OCI-LY7 (cell line): ENCODE measurements at regions not wholly inside any gene's neighbourhood (a gene's known extent, or its start where the extent isn't known, plus 50 kb on each side); places are given as distances from the start of the nearest gene placed in this dataset.

ENCODE experiments used
- BruUV-seq: library from RNA; stranded (reverse); fragments of 400-500 nt; replicated peaks from 2 replicates; lab custom pipeline; 2021; lab: Mats Ljungman, UMichigan
- CTCF ChIA-PET: fragments of 300-600 bp; sonication (Branson Sonifier 250); formaldehyde crosslinking; loops from one replicate; lab custom pipeline; 2022; ENCODE audit warnings: antibody characterized with exemption; ENCODE audit not compliant: unreplicated experiment; lab: Charles Lee
- POLR2A ChIA-PET: fragments of 300-600 bp; sonication (Branson Sonifier 250); formaldehyde crosslinking; loops from one replicate; lab custom pipeline; 2022; ENCODE audit warnings: antibody characterized with exemption; lab: Charles Lee
- DNase-seq: peaks from one replicate; pipeline ENCODE4 v3.0.0-alpha.2; 2015; ENCODE audit warnings: low spot score
- H2AFZ ChIP-seq: fragments of 200-600 bp; sonication (generic), shearing (Covaris generic); 2 replicates; pipeline ENCODE4 v1.6.1; 2014; ENCODE audit warnings: mild to moderate bottlenecking, antibody characterized with exemption, low read length, moderate library complexity
- H3K27ac ChIP-seq: fragments of 200-600 bp; sonication (generic); 2 replicates; pipeline ENCODE4 v1.5.1; 2014; ENCODE audit warnings: mixed run types, low read depth, mild to moderate bottlenecking, moderate library complexity, low read length, inconsistent platforms; ENCODE audit not compliant: poor library complexity, severe bottlenecking
- H3K36me3 ChIP-seq: fragments of 200-600 bp; sonication (generic); 2 replicates; pipeline ENCODE4 v1.6.1; 2014; ENCODE audit warnings: mild to moderate bottlenecking, antibody characterized with exemption, low read length, moderate library complexity, mixed read lengths; ENCODE audit not compliant: insufficient read depth
- H3K4me1 ChIP-seq: fragments of 200-600 bp; sonication (generic); 2 replicates; pipeline ENCODE4 v1.5.1; 2014; ENCODE audit warnings: mild to moderate bottlenecking, low read length; ENCODE audit not compliant: insufficient read depth, poor library complexity, severe bottlenecking
- H3K4me2 ChIP-seq: fragments of 200-600 bp; sonication (generic); 2 replicates; pipeline ENCODE4 v1.6.1; 2014; ENCODE audit warnings: mild to moderate bottlenecking, low read length
- H3K4me3 ChIP-seq: fragments of 200-600 bp; sonication (generic); 2 replicates; pipeline ENCODE4 v1.5.1; 2014; ENCODE audit warnings: mild to moderate bottlenecking, low read depth, low read length; ENCODE audit not compliant: poor library complexity, severe bottlenecking
- H3K79me2 ChIP-seq: fragments of 200-600 bp; sonication (generic); 2 replicates; pipeline ENCODE4 v1.6.1; 2016; ENCODE audit warnings: low read depth, mild to moderate bottlenecking, low read length, moderate library complexity, mixed read lengths; ENCODE audit not compliant: insufficient read depth
- H3K9me2 ChIP-seq: fragments of 200-600 bp; sonication (generic); 2 replicates; pipeline ENCODE4 v1.6.1; 2016; ENCODE audit warnings: mild to moderate bottlenecking, low read length, mixed read lengths; ENCODE audit not compliant: insufficient read depth
- H3K9me3 ChIP-seq: fragments of 200-600 bp; sonication (generic); 2 replicates; pipeline ENCODE4 v1.6.1; 2014; ENCODE audit warnings: mild to moderate bottlenecking, mixed run types, low read length, mixed read lengths
- H4K20me1 ChIP-seq: fragments of 200-600 bp; sonication (generic); 2 replicates; pipeline ENCODE4 v1.6.1; 2014; ENCODE audit warnings: mild to moderate bottlenecking, antibody characterized with exemption, low read length, moderate library complexity, mixed read lengths; ENCODE audit not compliant: insufficient read depth
- CTCF ChIP-seq: fragments of 200-600 bp; sonication (generic); conservative IDR thresholded peaks from 2 replicates; pipeline ENCODE4 v1.5.1; 2014; ENCODE audit warnings: mild to moderate bottlenecking, antibody characterized with exemption, low read length, moderate library complexity, mixed read lengths
- EZH2phosphoT487 ChIP-seq: fragments of 200-600 bp; sonication (generic); IDR thresholded peaks from 2 replicates; pipeline ENCODE4 v1.6.1; 2018; ENCODE audit warnings: low read depth, borderline replicate concordance, mild to moderate bottlenecking, mixed run types, antibody characterized with exemption, low read length, moderate library complexity, mixed read lengths
- intact Hi-C: fragments of 100-400 bp; cut with micrococcal nuclease; formaldehyde crosslinking; loops from one replicate; pipeline ENCODE4 v1.10.0; 2022; ENCODE audit not compliant: unreplicated experiment

- no peak for DNase-seq
- Histone ChIP-seq H3K9me3 (no peaks in the 10 kb centered on the region), H2AFZ (no peak overlapping the region), H3K4me2 (no peak overlapping the region), H3K36me3 (no peaks in the 10 kb centered on the region), H4K20me1 (no peaks in the 10 kb centered on the region), H3K27ac (no peak overlapping the region), H3K9me2 (no peaks in the 10 kb centered on the region), H3K4me3 (no peak overlapping the region), H3K79me2 (no peaks in the 10 kb centered on the region), H3K4me1 (no peaks in the 10 kb centered on the region)
- intact Hi-C loops = no loop called here
- ChIA-PET POLR2A (no interaction called here), CTCF (no interaction called here)
- no TSS peak for BruUV-seq
- TF ChIP-seq CTCF (no peak), EZH2phosphoT487 (no peak)
These were observed 675.5 kb upstream of the MGAT4C start for GRCh38 chr12:86931714-86932113.

- H3K9me2 ChIP-seq = no peaks in the 10 kb centered on the region
- H3K36me3 ChIP-seq = no peaks in the 10 kb centered on the region
- H3K4me2 ChIP-seq = no peak overlapping the region
- no TSS peak for BruUV-seq
- no peak overlapping the region for H3K4me3 ChIP-seq
- intact Hi-C loops = no loop called here
- ChIA-PET CTCF (no interaction called here), POLR2A (no interaction called here)
- H4K20me1 ChIP-seq = no peaks in the 10 kb centered on the region
- no peaks in the 10 kb centered on the region for H3K9me3 ChIP-seq
- H3K4me1 ChIP-seq = no peaks in the 10 kb centered on the region
- no peak for DNase-seq
- no peak overlapping the region for H3K27ac ChIP-seq
- no peaks in the 10 kb centered on the region for H3K79me2 ChIP-seq
- H2AFZ ChIP-seq = no peak overlapping the region
- TF ChIP-seq EZH2phosphoT487 (no peak), CTCF (no peak)
These were observed 673.8 kb upstream of the MGAT4C start for GRCh38 chr12:86929962-86930361.

DNA sequence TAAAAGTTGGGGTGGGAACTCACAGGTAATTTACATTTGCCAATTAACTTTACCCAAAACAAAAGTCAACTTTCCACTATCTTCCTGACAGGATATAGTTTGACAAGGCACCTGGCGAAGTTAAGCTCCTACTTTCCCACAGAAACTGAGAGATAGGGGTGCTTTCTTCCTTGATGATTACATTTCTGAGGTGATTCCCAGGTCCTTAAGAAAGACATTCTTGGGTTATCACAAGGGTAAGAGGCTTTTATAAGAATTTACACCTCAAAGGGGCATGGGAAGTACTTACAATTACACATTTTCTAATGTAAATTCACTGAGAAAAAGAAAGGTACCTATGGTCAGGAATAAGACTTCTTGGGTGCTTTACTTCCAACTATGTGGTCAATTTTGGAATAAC, 660.9 kb upstream of the MGAT4C start:
- no peak for TF ChIP-seq CTCF
- TF ChIP-seq EZH2phosphoT487 = no peak
- Histone ChIP-seq H2AFZ (no peak overlapping the region), H3K4me2 (no peak overlapping the region), H3K9me3 (no peaks in the 10 kb centered on the region), H4K20me1 (no peaks in the 10 kb centered on the region), H3K4me1 (no peaks in the 10 kb centered on the region), H3K79me2 (no peaks in the 10 kb centered on the region), H3K27ac (no peak overlapping the region), H3K9me2 (no peaks in the 10 kb centered on the region), H3K36me3 (no peaks in the 10 kb centered on the region), H3K4me3 (no peak overlapping the region)
- CTCF ChIA-PET = no interaction called here
- no peak for DNase-seq
- intact Hi-C loops = no loop called here
- no TSS peak for BruUV-seq
- POLR2A ChIA-PET = interaction anchor here (1.7 kb wide), 1 partner anchor 12 kb away, joined by 5 read pairs; no protein-coding TSS in a partner anchor
